HepG2 (cell line): ENCODE measurements at regions not wholly inside any gene's neighbourhood (a gene's known extent, or its start where the extent isn't known, plus 50 kb on each side); places are given as distances from the start of the nearest gene placed in this dataset.
A peak's percentile ranks its signal among the peaks of the same experiment; 100 is the strongest.

ENCODE experiments used
- ARHGAP35 ChIP-seq: sonication (generic); formaldehyde crosslinking; IDR thresholded peaks from 2 replicates; pipeline ENCODE4 v1.9.0; 2022; ENCODE audit warnings: mild to moderate bottlenecking, inconsistent platforms, moderate library complexity, missing genetic modification reagents, borderline replicate concordance
- ARID3A ChIP-seq: IDR thresholded peaks from 2 replicates; pipeline ENCODE4 v1.6.1; 2012; ENCODE audit warnings: low read depth, low read length, improper control_type of control experiment
- CREB1 ChIP-seq, 2 experiments: fragments of 450-650 bp in 1 of 2; IDR thresholded peaks; 2 replicates each; pipeline ENCODE4 v1.6.1; 2016 to 2017; ENCODE audit warnings: control low read depth in 1 of 2, mild to moderate bottlenecking in 1 of 2, missing compliant biosample characterization in 1 of 2, missing genetic modification characterization in 1 of 2
- DPF2 ChIP-seq: sonication (generic); formaldehyde crosslinking; IDR thresholded peaks from 2 replicates; pipeline ENCODE4 v1.4.0; 2020; ENCODE audit warnings: mild to moderate bottlenecking, low read depth, missing genetic modification reagents, borderline replicate concordance
- FOXK1 ChIP-seq: sonication (generic); formaldehyde crosslinking; IDR thresholded peaks from 2 replicates; pipeline ENCODE4 v1.4.0; 2020; ENCODE audit warnings: low read depth, missing genetic modification reagents, borderline replicate concordance
- HCFC1 ChIP-seq: fragments of 150-350 bp; IDR thresholded peaks from 2 replicates; pipeline ENCODE4 v1.6.1; 2014; ENCODE audit warnings: low read depth, low read length
- IRF1 ChIP-seq: sonication (generic); formaldehyde crosslinking; IDR thresholded peaks from 2 replicates; pipeline ENCODE4 v1.4.0; 2020; ENCODE audit warnings: low read depth, mild to moderate bottlenecking, missing genetic modification reagents
- KLF16 ChIP-seq, 2 experiments: sonication (generic) in 1 of 2; formaldehyde crosslinking in 1 of 2; IDR thresholded peaks; 2 replicates each; pipeline versions ENCODE4 v1.6.1 to v1.8.0; 2016 to 2023; ENCODE audit warnings: missing genetic modification reagents in 2 of 2, missing compliant biosample characterization in 1 of 2
- MTA1 ChIP-seq: sonication (generic); formaldehyde crosslinking; IDR thresholded peaks from 2 replicates; pipeline ENCODE4 v1.4.0; 2020; ENCODE audit warnings: missing genetic modification reagents, mild to moderate bottlenecking, borderline replicate concordance
- MTA3 ChIP-seq: sonication (generic); formaldehyde crosslinking; IDR thresholded peaks from 2 replicates; pipeline ENCODE4 v1.4.0; 2020; ENCODE audit warnings: missing genetic modification reagents
- RAD21 ChIP-seq: fragments of 450-650 bp; formaldehyde crosslinking; IDR thresholded peaks from 2 replicates; pipeline ENCODE4 v1.5.0; 2020; ENCODE audit warnings: mild to moderate bottlenecking
- SIN3A ChIP-seq: IDR thresholded peaks from 2 replicates; pipeline ENCODE4 v1.6.1; 2011; ENCODE audit warnings: low read depth, mild to moderate bottlenecking, control low read depth, low read length, borderline replicate concordance
- SMC3 ChIP-seq: IDR thresholded peaks from 2 replicates; pipeline ENCODE4 v1.6.1; 2011; ENCODE audit warnings: low read length, improper control_type of control experiment
- SNRNP70 ChIP-seq: fragments of 200-400 bp; formaldehyde crosslinking; IDR thresholded peaks from 2 replicates; pipeline ENCODE4 v1.6.1; 2017; ENCODE audit warnings: mild to moderate bottlenecking, low read depth, low read length, moderate library complexity
- TEAD3 ChIP-seq: optimal IDR thresholded peaks from 2 replicates; pipeline ENCODE3; 2016; ENCODE audit warnings: borderline replicate concordance
- THAP11 ChIP-seq: IDR thresholded peaks from 2 replicates; pipeline ENCODE4 v1.6.1; 2016; ENCODE audit warnings: missing biosample characterization, missing genetic modification reagents
- ZNF143 ChIP-seq: sonication (generic); formaldehyde crosslinking; IDR thresholded peaks from 2 replicates; pipeline ENCODE4 v1.4.0; 2020; ENCODE audit warnings: missing genetic modification reagents
- ZNF280D ChIP-seq: sonication (generic); formaldehyde crosslinking; IDR thresholded peaks from 2 replicates; pipeline ENCODE4 v1.5.1; 2020; ENCODE audit warnings: mild to moderate bottlenecking, missing genetic modification reagents
- ZNF652 ChIP-seq: IDR thresholded peaks from 2 replicates; pipeline ENCODE4 v1.6.1; 2016; ENCODE audit warnings: low read depth, borderline replicate concordance
- ZNF678 ChIP-seq: sonication (generic); formaldehyde crosslinking; IDR thresholded peaks from 2 replicates; pipeline ENCODE4 v1.4.0; 2020; ENCODE audit warnings: mild to moderate bottlenecking, missing genetic modification reagents
- ZNF710 ChIP-seq: sonication (generic); formaldehyde crosslinking; IDR thresholded peaks from 2 replicates; pipeline ENCODE4 v1.5.0; 2020; ENCODE audit warnings: mild to moderate bottlenecking, missing genetic modification reagents, borderline replicate concordance
- ZNF75D ChIP-seq: sonication (generic); formaldehyde crosslinking; IDR thresholded peaks from 2 replicates; pipeline ENCODE4 v1.8.1; 2023; ENCODE audit warnings: missing genetic modification reagents, mild to moderate bottlenecking, borderline replicate concordance

DNA sequence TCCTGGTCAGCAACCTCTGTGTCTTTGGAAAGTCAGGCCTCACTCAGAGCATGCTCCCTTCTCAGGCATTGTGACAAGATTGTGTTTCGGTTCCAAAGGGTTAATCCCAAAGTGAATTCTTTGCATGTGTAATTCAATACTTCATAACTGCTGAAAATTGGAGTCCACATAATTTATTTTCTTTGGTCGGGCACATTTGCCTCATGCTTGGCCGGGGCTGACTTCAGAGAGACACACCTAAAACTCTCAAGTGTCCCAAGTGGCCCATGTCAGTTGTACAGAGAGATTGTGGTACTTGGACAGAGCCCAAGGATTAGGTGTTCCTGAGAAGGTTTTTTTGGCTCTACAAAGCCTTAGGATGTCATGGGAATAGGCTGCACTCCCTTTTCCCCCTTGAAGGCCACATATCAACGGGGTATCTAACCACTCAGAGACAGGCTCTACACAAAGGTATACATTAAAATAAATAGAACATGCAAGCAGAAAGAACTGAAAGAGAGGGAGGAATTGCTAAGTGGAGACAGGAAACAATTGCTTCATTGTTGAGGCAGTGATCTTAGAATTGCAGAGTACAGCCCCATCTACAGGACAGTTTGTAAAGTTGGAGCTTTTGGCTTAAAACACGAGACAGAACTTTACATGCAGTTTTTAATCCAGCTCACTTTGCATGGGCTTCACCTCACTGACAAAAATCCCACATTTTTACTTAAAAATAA lies 1232.3 kb upstream of the ZEB2 start (continued):
- TF ChIP-seq ARID3A = peak; percentile 77
- TF ChIP-seq DPF2 = no peak
- TF ChIP-seq ZNF678 = no peak
- no peak for TF ChIP-seq ZNF143 (CRISPR knock-in tag)
- no peak for TF ChIP-seq ARHGAP35
- TF ChIP-seq THAP11 (CRISPR knock-in tag) = peak; percentile 50; the same call in 1 of the 2 replicates
- TF ChIP-seq MTA1 (CRISPR knock-in tag) = no peak
- TF ChIP-seq ZNF652 (CRISPR knock-in tag) = peak; percentile 76
- TF ChIP-seq CREB1 (IDR thresholded peaks at IDR 0.05) = no peak
- TF ChIP-seq CREB1 (CRISPR knock-in tag; IDR thresholded peaks at IDR 0.05) = no peak
- TF ChIP-seq FOXK1 (CRISPR knock-in tag) = no peak
- peak; percentile 92 for TF ChIP-seq SMC3
- no peak for TF ChIP-seq SNRNP70
- peak; percentile 47; the same call in 1 of the 2 replicates for TF ChIP-seq ZNF280D (CRISPR knock-in tag)
- TF ChIP-seq SIN3A = no peak
- TF ChIP-seq ZNF710 = peak; percentile 92; the same call in 1 of the 2 replicates
- TF ChIP-seq RAD21 = peak; percentile 83
- TF ChIP-seq HCFC1 = no peak
- no peak for TF ChIP-seq IRF1 (CRISPR knock-in tag)
- no peak for TF ChIP-seq KLF16 (CRISPR knock-in tag; IDR thresholded peaks at IDR 0.05)
- TF ChIP-seq MTA3 (CRISPR knock-in tag) = no peak
- TF ChIP-seq ZNF75D = no peak
- no peak for TF ChIP-seq TEAD3 (CRISPR knock-in tag)
